ENCODE measurements at regions not wholly inside any gene's neighbourhood (a gene's known extent, or its start where the extent isn't known, plus 50 kb on each side); places are given as distances from the start of the nearest gene placed in this dataset. TPM values are rescaled to one million over a fixed set of nuclear protein-coding genes. Genes with fewer than 3 reads are reported as not detected.
"Not testable (repeated sequence)": the region's sequence is repeated elsewhere in the genome, so short reads cannot be mapped to it uniquely, and the experiment has no call there.

GRCh38 chr17:18569489-18569913 is 74.7 kb downstream of the TBC1D28 start:
- not testable (repeated sequence) for H3K4me2 ChIP-seq (ENCODE audit: low read length); H3K23ac ChIP-seq (ENCODE audit: low read length); H3K4me3 ChIP-seq (ENCODE audit: low read length); H3K9ac ChIP-seq (ENCODE audit: low read length); H3K79me1 ChIP-seq (ENCODE audit: low read length); H3K18ac ChIP-seq (ENCODE audit: low read length); H2AK5ac ChIP-seq (ENCODE audit: low read length); H4K5ac ChIP-seq (ENCODE audit: low read length); H3K4me1 ChIP-seq (ENCODE audit: control insufficient read depth, low read depth, low read length); H2BK15ac ChIP-seq (replicated peaks; ENCODE audit: low read depth); H3K36me3 ChIP-seq (ENCODE audit: control insufficient read depth, insufficient read depth, low read length); H2BK120ac ChIP-seq (ENCODE audit: low read depth, low read length); H4K8ac ChIP-seq (ENCODE audit: low read depth, low read length); H3K27me3 ChIP-seq (ENCODE audit: insufficient read depth, low read length, poor library complexity); H3K79me2 ChIP-seq (ENCODE audit: control insufficient read depth, insufficient read depth, low read length); H3K27ac ChIP-seq (ENCODE audit: low read depth, low read length); H3K4ac ChIP-seq (ENCODE audit: low read depth, low read length); H2BK5ac ChIP-seq (ENCODE audit: low read length); H3K56ac ChIP-seq (ENCODE audit: low read length)
- no CpG with 5 or more reads among the region's 8 CpGs for WGBS (ENCODE audit: extremely low coverage, insufficient coverage, low lambda C conversion rate)
- DNase-seq: peak; percentile 95

DNA sequence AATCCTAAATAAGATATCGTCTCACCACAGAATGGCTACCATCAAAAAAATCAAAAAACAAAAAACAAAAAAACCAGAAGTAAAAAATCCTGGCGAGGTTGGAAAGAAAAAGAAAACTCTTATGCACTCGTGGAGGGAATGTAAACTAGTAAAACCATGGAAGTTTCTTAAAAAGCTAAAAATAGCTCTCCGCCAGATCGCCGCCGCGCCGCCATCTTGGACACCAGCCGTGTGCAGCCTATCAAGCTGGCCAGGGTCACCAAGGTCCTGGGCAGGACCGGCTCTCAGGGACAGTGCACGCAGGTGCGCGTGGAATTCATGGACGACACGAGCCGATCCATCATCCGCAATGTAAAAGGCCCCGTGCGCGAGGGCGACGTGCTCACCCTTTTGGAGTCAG is 71.7 kb downstream of the TBC1D28 start:
- not testable (repeated sequence) for H3K18ac ChIP-seq (ENCODE audit: low read length); H4K8ac ChIP-seq (ENCODE audit: low read depth, low read length); H3K9ac ChIP-seq (ENCODE audit: low read length); H3K4me2 ChIP-seq (ENCODE audit: low read length); H3K27ac ChIP-seq (ENCODE audit: low read depth, low read length); H2BK15ac ChIP-seq (replicated peaks; ENCODE audit: low read depth); H3K79me1 ChIP-seq (ENCODE audit: low read length); H3K23ac ChIP-seq (ENCODE audit: low read length); H3K79me2 ChIP-seq (ENCODE audit: control insufficient read depth, insufficient read depth, low read length); H3K27me3 ChIP-seq (ENCODE audit: insufficient read depth, low read length, poor library complexity); H4K5ac ChIP-seq (ENCODE audit: low read length); H2BK5ac ChIP-seq (ENCODE audit: low read length); H2AK5ac ChIP-seq (ENCODE audit: low read length); H2BK120ac ChIP-seq (ENCODE audit: low read depth, low read length); H3K4ac ChIP-seq (ENCODE audit: low read depth, low read length); DNase-seq; H3K36me3 ChIP-seq (ENCODE audit: control insufficient read depth, insufficient read depth, low read length); H3K4me3 ChIP-seq (ENCODE audit: low read length); H3K56ac ChIP-seq (ENCODE audit: low read length); H3K4me1 ChIP-seq (ENCODE audit: control insufficient read depth, low read depth, low read length)
- WGBS (ENCODE audit: extremely low coverage, insufficient coverage, low lambda C conversion rate): no CpG with 5 or more reads among the region's 23 CpGs

- not testable (repeated sequence) for H2BK120ac ChIP-seq (ENCODE audit: low read depth, low read length); H4K8ac ChIP-seq (ENCODE audit: low read depth, low read length); H3K4me3 ChIP-seq (ENCODE audit: low read length); H3K79me1 ChIP-seq (ENCODE audit: low read length); H3K56ac ChIP-seq (ENCODE audit: low read length); H2BK15ac ChIP-seq (replicated peaks; ENCODE audit: low read depth); H3K27ac ChIP-seq (ENCODE audit: low read depth, low read length); H2BK5ac ChIP-seq (ENCODE audit: low read length); H4K5ac ChIP-seq (ENCODE audit: low read length); H3K36me3 ChIP-seq (ENCODE audit: control insufficient read depth, insufficient read depth, low read length); H3K27me3 ChIP-seq (ENCODE audit: insufficient read depth, low read length, poor library complexity); H3K9ac ChIP-seq (ENCODE audit: low read length); H3K4me1 ChIP-seq (ENCODE audit: control insufficient read depth, low read depth, low read length); H3K79me2 ChIP-seq (ENCODE audit: control insufficient read depth, insufficient read depth, low read length); H3K18ac ChIP-seq (ENCODE audit: low read length); H2AK5ac ChIP-seq (ENCODE audit: low read length); H3K23ac ChIP-seq (ENCODE audit: low read length); H3K4me2 ChIP-seq (ENCODE audit: low read length); H3K4ac ChIP-seq (ENCODE audit: low read depth, low read length)
- no CpG with 5 or more reads among the region's 2 CpGs for WGBS (ENCODE audit: extremely low coverage, insufficient coverage, low lambda C conversion rate)
- peak; percentile 0 for DNase-seq
Measured at GRCh38 chr17:18574137-18574536, 70.1 kb downstream of the TBC1D28 start.

Small RNAs in the stretch of these regions (small RNA-seq; reads per million reads assigned to genes)
- not detected for gene AC107983.1 (ENCODE audit: insufficient read depth)

Data from mesendoderm (in vitro differentiated cells).